H9 (cell line): ENCODE measurements at regions not wholly inside any gene's neighbourhood (a gene's known extent, or its start where the extent isn't known, plus 50 kb on each side); places are given as distances from the start of the nearest gene placed in this dataset.

ENCODE experiments used
- DNase-seq: peaks from one replicate; pipeline ENCODE4 v3.0.0-alpha.2; 2017
- H2AFZ ChIP-seq: one replicate; pipeline ENCODE4 v1.6.1; 2013; ENCODE audit warnings: mild to moderate bottlenecking, low read length, control low read depth, moderate library complexity
- H2AK5ac ChIP-seq: 2 replicates; pipeline ENCODE4 v1.6.1; 2013; ENCODE audit warnings: low read length, control low read depth, mixed read lengths; ENCODE audit not compliant: insufficient read length
- H2BK120ac ChIP-seq: one replicate; pipeline ENCODE4 v1.6.1; 2013; ENCODE audit warnings: low read depth, mild to moderate bottlenecking, low read length, control low read depth, inconsistent platforms; ENCODE audit not compliant: poor library complexity, severe bottlenecking
- H2BK12ac ChIP-seq: 2 replicates; pipeline ENCODE4 v1.6.1; 2013; ENCODE audit warnings: low read length, control low read depth, mixed read lengths, low read depth; ENCODE audit not compliant: insufficient read length
- H2BK15ac ChIP-seq: 2 replicates; pipeline ENCODE4 v1.6.1; 2013; ENCODE audit warnings: low read depth, low read length, control low read depth
- H2BK20ac ChIP-seq: one replicate; pipeline ENCODE4 v1.6.1; 2013; ENCODE audit warnings: low read depth, mild to moderate bottlenecking, low read length, control low read depth, inconsistent platforms; ENCODE audit not compliant: poor library complexity, severe bottlenecking
- H2BK5ac ChIP-seq: 2 replicates; pipeline ENCODE4 v1.6.1; 2013; ENCODE audit warnings: low read length, control low read depth, mixed read lengths; ENCODE audit not compliant: insufficient read length
- H3K14ac ChIP-seq: 2 replicates; pipeline ENCODE4 v1.6.1; 2013; ENCODE audit warnings: low read length, control low read depth; ENCODE audit not compliant: insufficient read depth
- H3K18ac ChIP-seq: 2 replicates; pipeline ENCODE4 v1.6.1; 2013; ENCODE audit warnings: low read depth, mild to moderate bottlenecking, mixed read lengths, low read length, control low read depth; ENCODE audit not compliant: insufficient read length
- H3K23ac ChIP-seq: 2 replicates; pipeline ENCODE4 v1.6.1; 2013; ENCODE audit warnings: low read length, control low read depth, mixed read lengths, low read depth; ENCODE audit not compliant: insufficient read length
- H3K23me2 ChIP-seq: 2 replicates; pipeline ENCODE4 v1.6.1; 2013; ENCODE audit warnings: low read depth, mild to moderate bottlenecking, mixed read lengths, low read length, control low read depth; ENCODE audit not compliant: insufficient read length, poor library complexity, severe bottlenecking
- H3K27ac ChIP-seq: 2 replicates; pipeline ENCODE4 v1.5.1; 2013; ENCODE audit warnings: low read length, control low read depth, mixed read lengths, low read depth; ENCODE audit not compliant: insufficient read length
- H3K27me3 ChIP-seq: 2 replicates; pipeline ENCODE4 v1.6.1; 2013; ENCODE audit warnings: low read length, control low read depth, inconsistent platforms; ENCODE audit not compliant: insufficient read depth
- H3K4ac ChIP-seq: 2 replicates; pipeline ENCODE4 v1.6.1; 2013; ENCODE audit warnings: low read depth, mild to moderate bottlenecking, control low read depth, inconsistent platforms, low read length, moderate library complexity
- H3K4me1 ChIP-seq: 2 replicates; pipeline ENCODE4 v1.6.1; 2013; ENCODE audit warnings: low read length, control low read depth, inconsistent platforms; ENCODE audit not compliant: insufficient read depth
- H3K4me2 ChIP-seq: 2 replicates; pipeline ENCODE4 v1.6.1; 2013; ENCODE audit warnings: low read length, control low read depth, mixed read lengths; ENCODE audit not compliant: insufficient read length, insufficient read depth
- H3K56ac ChIP-seq: 2 replicates; pipeline ENCODE4 v1.6.1; 2013; ENCODE audit warnings: low read depth, mild to moderate bottlenecking, mixed read lengths, low read length, control low read depth; ENCODE audit not compliant: insufficient read length
- H3K79me1 ChIP-seq: 2 replicates; pipeline ENCODE4 v1.6.1; 2013; ENCODE audit warnings: low read depth, mild to moderate bottlenecking, moderate library complexity, low read length, control low read depth, inconsistent platforms; ENCODE audit not compliant: insufficient read depth, poor library complexity, severe bottlenecking
- H3K79me2 ChIP-seq: 2 replicates; pipeline ENCODE4 v1.6.1; 2013; ENCODE audit warnings: low read length, control low read depth, inconsistent platforms; ENCODE audit not compliant: insufficient read depth
- H3K9ac ChIP-seq: 2 replicates; pipeline ENCODE4 v1.6.1; 2013; ENCODE audit warnings: low read length, control low read depth, mixed read lengths; ENCODE audit not compliant: insufficient read length; ENCODE audit errors: extremely low read depth
- H3K9me3 ChIP-seq: one replicate; pipeline ENCODE4 v1.6.1; 2013; ENCODE audit warnings: low read depth, low read length, inconsistent platforms; ENCODE audit not compliant: control insufficient read depth
- H3T11ph ChIP-seq: one replicate; pipeline ENCODE4 v1.6.1; 2013; ENCODE audit warnings: mild to moderate bottlenecking, low read length, control low read depth, inconsistent platforms
- H4K20me1 ChIP-seq: one replicate; pipeline ENCODE4 v1.6.1; 2013; ENCODE audit not compliant: control insufficient read depth, insufficient read length, insufficient read depth
- H4K5ac ChIP-seq: 2 replicates; pipeline ENCODE4 v1.6.1; 2013; ENCODE audit warnings: low read depth, mild to moderate bottlenecking, mixed read lengths, low read length, control low read depth; ENCODE audit not compliant: insufficient read length
- H4K8ac ChIP-seq: replicated peaks from 2 replicates; pipeline ENCODE4 v1.6.1; 2013; ENCODE audit warnings: low read length, control low read depth, mixed read lengths, low read depth; ENCODE audit not compliant: insufficient read length
- H4K91ac ChIP-seq: 2 replicates; pipeline ENCODE4 v1.6.1; 2013; ENCODE audit warnings: low read depth, mild to moderate bottlenecking, moderate library complexity, mixed read lengths, low read length, control low read depth; ENCODE audit not compliant: insufficient read length
- H3K27ac Mint-ChIP-seq, 3 experiments: 2 replicates in 2 of 3; 3 replicates in 1 of 3; pipeline ENCODE4 v1.8.0; 2020 to 2021; ENCODE audit warnings: mixed read lengths in 3 of 3, mild to moderate bottlenecking in 1 of 3, moderate library complexity in 1 of 3
- H3K27me3 Mint-ChIP-seq: 2 replicates; pipeline ENCODE4 v1.8.0; 2021; ENCODE audit warnings: low read depth, mild to moderate bottlenecking, moderate library complexity, mixed read lengths
- H3K36me3 Mint-ChIP-seq, 3 experiments: 2 replicates in 2 of 3; 3 replicates in 1 of 3; pipeline ENCODE4 v1.8.0; 2020 to 2021; ENCODE audit warnings: low read depth in 3 of 3, mixed read lengths in 3 of 3; ENCODE audit not compliant: insufficient read depth in 1 of 3
- H3K4me1 Mint-ChIP-seq, 2 experiments: 2 replicates each; pipeline ENCODE4 v1.8.0; 2020; ENCODE audit warnings: mixed read lengths in 2 of 2
- H3K4me3 Mint-ChIP-seq, 2 experiments: 2 replicates in 1 of 2; 3 replicates in 1 of 2; pipeline ENCODE4 v1.8.0; 2020 to 2021; ENCODE audit warnings: mild to moderate bottlenecking in 2 of 2, mixed read lengths in 2 of 2, moderate library complexity in 1 of 2
- H3K9me3 Mint-ChIP-seq, 2 experiments: 2 replicates in 1 of 2; 3 replicates in 1 of 2; pipeline ENCODE4 v1.8.0; 2020; ENCODE audit warnings: mild to moderate bottlenecking in 2 of 2, mixed read lengths in 2 of 2, moderate library complexity in 1 of 2
- CTCF ChIP-seq: fragments of 200-600 bp; sonication (generic); conservative IDR thresholded peaks from 3 replicates; pipeline ENCODE4 v1.8.0; 2021; ENCODE audit warnings: antibody characterized with exemption, mild to moderate bottlenecking
- WGBS: extraction: QIAGEN DNeasy Blood & Tissue Kit; methylation state at CpG from one replicate; pipeline ENCODE4 v1.1.7; 2013; ENCODE audit warnings: missing lambda C conversion rate, low lambda C conversion rate, mixed read lengths; ENCODE audit not compliant: insufficient read length; ENCODE audit errors: extremely low coverage; 5-methylcytosine and 5-hydroxymethylcytosine counted together

- DNase-seq, result no peak
- no peak overlapping the region for H4K8ac ChIP-seq
- Mint-ChIP-seq H3K4me3 (no peak overlapping the region), H3K27me3 (peaks cover 3% of the 10 kb centered on the region), H3K9me3 (peaks cover 0 to 44% of the 10 kb centered on the region in 2 experiments; a peak in 2 of 5 replicates), H3K27ac (no peak overlapping the region), H3K36me3 (peaks cover 0 to 1% (median 0%) of the 10 kb centered on the region in 3 experiments; a peak in 1 of 7 replicates), H3K4me1 (no peaks in the 10 kb centered on the region)
- no peaks in the 10 kb centered on the region for H3K79me2 ChIP-seq
- H3K23me2 ChIP-seq, result no peaks in the 10 kb centered on the region
- H2AFZ ChIP-seq, result no peak overlapping the region
- no peak overlapping the region for H2BK5ac ChIP-seq
- no peak overlapping the region for H2AK5ac ChIP-seq
- H3K4me2 ChIP-seq, result no peak overlapping the region
- no peak overlapping the region for H2BK20ac ChIP-seq
- TF ChIP-seq CTCF, result no peak
- H3K23ac ChIP-seq, result no peak overlapping the region
- H3K27ac ChIP-seq, result no peak overlapping the region
- no peak overlapping the region for H3K14ac ChIP-seq
- no peak overlapping the region for H2BK12ac ChIP-seq
- H3K4me1 ChIP-seq, result no peaks in the 10 kb centered on the region
- H4K91ac ChIP-seq, result no peak overlapping the region
- no peak overlapping the region for H3T11ph ChIP-seq
- no peaks in the 10 kb centered on the region for H3K79me1 ChIP-seq
- no peaks in the 10 kb centered on the region for H4K20me1 ChIP-seq
- H3K9ac ChIP-seq, result no peak overlapping the region
- peaks cover 14% of the 10 kb centered on the region for H3K9me3 ChIP-seq
- no peak overlapping the region for H2BK120ac ChIP-seq
- H3K56ac ChIP-seq, result no peak overlapping the region
- no peak overlapping the region for H3K18ac ChIP-seq
- no peak overlapping the region for H4K5ac ChIP-seq
- no peak overlapping the region for H2BK15ac ChIP-seq
- H3K4ac ChIP-seq, result no peak overlapping the region
- no CpG with 5 or more reads among the region's 2 CpGs for WGBS
- H3K27me3 ChIP-seq, result no peaks in the 10 kb centered on the region
These were observed 334.7 kb downstream of the DMRT2 start for GRCh38 chr9:1384816-1385215.
